Loucy (cell line): ENCODE measurements at regions not wholly inside any gene's neighbourhood (a gene's known extent, or its start where the extent isn't known, plus 50 kb on each side); places are given as distances from the start of the nearest gene placed in this dataset.
A peak's percentile ranks its signal among the peaks of the same experiment; 100 is the strongest.

Experiments
- H2AFZ ChIP-seq: fragments of 200-600 bp; sonication (generic); 2 replicates; pipeline ENCODE4 v1.6.0; 2016; ENCODE audit warnings: antibody characterized with exemption, mild to moderate bottlenecking, low read length, moderate library complexity
- H3F3A ChIP-seq: fragments of 200-600 bp; 2 replicates; pipeline ENCODE4 v1.6.0; 2016; ENCODE audit warnings: antibody characterized with exemption, low read depth, mild to moderate bottlenecking
- H3K27me3 ChIP-seq: fragments of 200-600 bp; sonication (generic); 2 replicates; pipeline ENCODE4 v1.6.1; 2014; ENCODE audit warnings: low read length, mild to moderate bottlenecking; ENCODE audit not compliant: insufficient read depth, poor library complexity, severe bottlenecking
- H3K36me3 ChIP-seq: fragments of 200-600 bp; sonication (generic); 2 replicates; pipeline ENCODE4 v1.6.1; 2016; ENCODE audit warnings: low read length; ENCODE audit not compliant: insufficient read depth
- H3K4me1 ChIP-seq: fragments of 200-600 bp; sonication (generic); 2 replicates; pipeline ENCODE4 v1.5.1; 2014; ENCODE audit warnings: low read length, mild to moderate bottlenecking; ENCODE audit not compliant: insufficient read depth, poor library complexity, severe bottlenecking
- H3K4me2 ChIP-seq: fragments of 200-600 bp; sonication (generic); 2 replicates; pipeline ENCODE4 v1.6.0; 2014; ENCODE audit warnings: antibody characterized with exemption, low read length, low read depth, mild to moderate bottlenecking; ENCODE audit not compliant: poor library complexity, severe bottlenecking
- H3K4me3 ChIP-seq: fragments of 200-600 bp; sonication (generic); 2 replicates; pipeline ENCODE4 v1.5.1; 2014; ENCODE audit warnings: low read length, mild to moderate bottlenecking, mixed read lengths; ENCODE audit not compliant: poor library complexity, severe bottlenecking
- H3K79me2 ChIP-seq: fragments of 200-600 bp; sonication (generic); 2 replicates; pipeline ENCODE4 v1.6.1; 2014; ENCODE audit warnings: low read length; ENCODE audit not compliant: insufficient read depth
- H3K9ac ChIP-seq: fragments of 200-600 bp; sonication (generic); 2 replicates; pipeline ENCODE4 v1.6.0; 2014; ENCODE audit warnings: mild to moderate bottlenecking, low read depth, low read length, moderate library complexity; ENCODE audit not compliant: poor library complexity, severe bottlenecking
- H3K9me2 ChIP-seq: fragments of 200-600 bp; sonication (generic); replicated peaks from 2 replicates; pipeline ENCODE4 v1.6.1; 2016; ENCODE audit warnings: low read depth, low read length, mixed read lengths
- H3K9me3 ChIP-seq: fragments of 200-600 bp; sonication (generic); 2 replicates; pipeline ENCODE4 v1.6.1; 2014; ENCODE audit warnings: mild to moderate bottlenecking, antibody characterized with exemption, low read length, low read depth; ENCODE audit not compliant: insufficient read depth
- H4K20me1 ChIP-seq: fragments of 200-600 bp; sonication (generic); 2 replicates; pipeline ENCODE4 v1.6.0; 2014; ENCODE audit warnings: antibody characterized with exemption, low read length, mild to moderate bottlenecking; ENCODE audit not compliant: insufficient read depth, poor library complexity, severe bottlenecking
- CTCF ChIP-seq: fragments of 200-600 bp; sonication (generic); conservative IDR thresholded peaks from 2 replicates; pipeline ENCODE4 v1.5.1; 2014; ENCODE audit warnings: mild to moderate bottlenecking, antibody characterized with exemption, low read length
- EZH2phosphoT487 ChIP-seq: fragments of 200-600 bp; IDR thresholded peaks from 2 replicates; pipeline ENCODE4 v1.6.1; 2018; ENCODE audit warnings: antibody characterized with exemption, mild to moderate bottlenecking, moderate library complexity, borderline replicate concordance

DNA sequence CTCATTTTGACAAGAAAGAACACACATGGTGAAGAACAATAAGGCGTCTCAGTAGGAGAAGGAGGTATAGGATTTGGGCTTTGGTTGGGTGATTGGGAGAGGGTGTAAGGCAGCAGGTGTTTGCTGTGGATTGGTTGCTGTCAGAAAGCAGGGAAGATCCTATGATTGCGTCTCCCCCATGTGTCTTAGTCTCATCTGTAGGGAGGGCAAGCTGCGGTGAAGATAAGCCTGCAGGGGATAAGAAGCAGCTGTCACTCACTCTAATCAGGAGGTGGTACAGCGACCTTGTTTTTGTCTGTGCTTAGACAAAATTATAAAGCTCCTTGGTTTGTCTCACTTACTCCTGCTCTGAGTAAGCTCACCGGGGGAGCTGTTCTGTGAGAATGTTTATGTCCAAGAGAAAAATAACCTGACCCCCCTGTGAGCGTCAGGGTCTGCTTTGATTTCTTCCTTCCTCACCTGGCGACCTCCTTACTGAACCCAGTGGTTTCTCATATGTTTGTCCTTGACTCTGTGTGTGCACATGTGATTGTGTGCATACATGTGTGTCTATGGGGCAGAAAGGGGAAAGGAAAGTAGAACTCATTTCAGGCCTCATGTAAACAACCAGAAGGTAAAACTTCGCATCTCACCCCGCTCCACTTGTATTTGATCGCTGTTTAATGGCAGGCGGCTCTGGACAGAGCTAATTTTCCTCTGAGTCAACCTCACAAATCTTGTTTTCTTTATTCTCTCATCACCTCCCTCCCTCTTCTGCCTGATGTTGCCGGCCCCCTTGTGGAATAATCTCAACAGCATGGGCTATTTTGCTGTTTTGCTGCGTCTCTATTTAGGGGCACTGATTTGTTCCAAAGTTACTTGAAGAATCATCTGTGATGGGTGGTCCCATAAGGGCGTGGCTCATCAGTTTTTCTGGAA is 105.6 kb downstream of the TENT4A start:
- TF ChIP-seq CTCF (no peak), EZH2phosphoT487 (no peak)
- H3K4me1 ChIP-seq = no peaks in the 10 kb centered on the region
- no peak overlapping the region for H3K4me3 ChIP-seq

DNA sequence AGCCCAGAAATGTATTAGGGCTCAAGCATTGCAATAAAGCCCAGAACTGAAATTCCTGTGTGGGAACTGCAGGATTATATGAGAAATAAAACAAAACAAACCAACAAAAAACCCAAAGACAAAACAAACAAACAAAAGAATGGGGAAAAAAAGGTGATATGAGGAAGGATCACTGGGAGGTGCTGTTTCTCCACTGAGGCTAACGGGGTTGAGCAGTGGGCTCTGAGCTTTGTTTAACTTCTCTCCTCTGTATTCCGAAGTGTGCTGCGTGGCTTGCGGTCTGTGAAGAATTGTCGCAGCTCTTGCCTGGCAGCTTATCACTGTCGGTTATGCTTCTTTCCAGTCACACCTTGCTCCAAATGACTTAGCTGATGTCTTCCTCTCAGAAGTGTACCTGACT is 106.3 kb downstream of the TENT4A start:
- no peaks in the 10 kb centered on the region for H3K27me3 ChIP-seq
- no peak overlapping the region for H3K4me2 ChIP-seq
- H2AFZ ChIP-seq = no peak overlapping the region
- H3K4me3 ChIP-seq = no peak overlapping the region
- no peaks in the 10 kb centered on the region for H3F3A ChIP-seq
- TF ChIP-seq EZH2phosphoT487 (no peak), CTCF (peak; percentile 34)
- H3K9ac ChIP-seq = no peak overlapping the region
- H3K36me3 ChIP-seq = no peaks in the 10 kb centered on the region
- no peaks in the 10 kb centered on the region for H3K9me3 ChIP-seq
- no peaks in the 10 kb centered on the region for H3K9me2 ChIP-seq
- no peaks in the 10 kb centered on the region for H4K20me1 ChIP-seq
- no peaks in the 10 kb centered on the region for H3K4me1 ChIP-seq
- H3K79me2 ChIP-seq = no peaks in the 10 kb centered on the region

More for the DNA sequence above, 105.6 kb downstream of the TENT4A start:
- H3K9me2 ChIP-seq = no peaks in the 10 kb centered on the region
- no peaks in the 10 kb centered on the region for H4K20me1 ChIP-seq
- H3K36me3 ChIP-seq = no peaks in the 10 kb centered on the region
- no peaks in the 10 kb centered on the region for H3K9me3 ChIP-seq
- H3K4me2 ChIP-seq = no peak overlapping the region
- no peak overlapping the region for H3K9ac ChIP-seq
- no peak overlapping the region for H2AFZ ChIP-seq
- no peaks in the 10 kb centered on the region for H3K27me3 ChIP-seq
- H3F3A ChIP-seq = no peaks in the 10 kb centered on the region
- no peaks in the 10 kb centered on the region for H3K79me2 ChIP-seq

DNA sequence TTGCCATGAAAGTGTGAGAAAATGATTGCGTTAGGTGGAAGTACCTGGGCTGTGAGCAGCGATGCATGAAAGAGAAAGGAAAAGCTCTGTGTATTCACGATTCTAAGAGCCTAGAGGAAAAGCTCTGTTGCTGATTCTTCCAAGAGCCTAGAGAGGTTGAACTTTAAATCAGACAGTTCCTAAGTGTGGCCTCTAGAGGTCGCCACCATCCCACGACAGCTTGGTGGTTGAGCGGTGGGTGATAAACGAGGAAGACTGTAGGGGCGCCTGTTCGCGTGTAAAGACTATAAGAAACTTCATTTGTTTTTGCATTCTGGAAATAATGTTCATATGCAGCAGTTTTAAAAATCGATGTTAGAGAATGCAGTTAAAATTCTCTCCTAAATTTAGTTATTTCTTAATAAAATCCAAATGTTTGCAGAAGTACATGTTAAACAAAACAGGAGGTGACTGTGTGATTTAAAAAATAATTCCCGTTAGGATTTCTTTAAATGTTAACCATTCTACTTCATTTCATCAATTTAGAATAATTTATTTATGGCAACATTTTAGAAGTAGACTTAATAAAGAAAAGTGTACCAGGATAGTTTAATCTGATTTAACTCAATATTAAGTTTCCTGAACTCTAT is 107.7 kb downstream of the TENT4A start:
- no peak overlapping the region for H2AFZ ChIP-seq
- peak overlapping the region; percentile 26 for H3K4me3 ChIP-seq
- no peaks in the 10 kb centered on the region for H3K27me3 ChIP-seq
- no peaks in the 10 kb centered on the region for H3F3A ChIP-seq
- H3K4me2 ChIP-seq = no peak overlapping the region
- H3K9ac ChIP-seq = no peak overlapping the region
- no peaks in the 10 kb centered on the region for H3K9me3 ChIP-seq
- no peaks in the 10 kb centered on the region for H3K9me2 ChIP-seq
- H3K4me1 ChIP-seq = no peaks in the 10 kb centered on the region
- no peaks in the 10 kb centered on the region for H3K36me3 ChIP-seq
- H4K20me1 ChIP-seq = no peaks in the 10 kb centered on the region
- TF ChIP-seq EZH2phosphoT487 (no peak), CTCF (peak; percentile 90)
- no peaks in the 10 kb centered on the region for H3K79me2 ChIP-seq
